Mesenchymal stem cell (in vitro differentiated cells and primary cell): ENCODE measurements at regions not wholly inside any gene's neighbourhood (a gene's known extent, or its start where the extent isn't known, plus 50 kb on each side); places are given as distances from the start of the nearest gene placed in this dataset.
A peak's percentile ranks its signal among the peaks of the same experiment; 100 is the strongest.

Experiments used
- DNase-seq: peaks from one replicate; pipeline ENCODE4 v3.0.0-alpha.2; 2013
- H2AFZ ChIP-seq: one replicate; pipeline ENCODE4 v1.6.1; 2013; ENCODE audit warnings: low read depth, mild to moderate bottlenecking, control low read depth, inconsistent platforms, low read length, moderate library complexity
- H2AK5ac ChIP-seq: 2 replicates; pipeline ENCODE4 v1.6.1; 2013; ENCODE audit warnings: low read length, moderate library complexity, mild to moderate bottlenecking, inconsistent platforms; ENCODE audit not compliant: severe bottlenecking
- H2BK120ac ChIP-seq: one replicate; pipeline ENCODE4 v1.6.1; 2013; ENCODE audit warnings: low read depth, mild to moderate bottlenecking, inconsistent platforms, low read length, moderate library complexity
- H2BK12ac ChIP-seq, 2 experiments: one replicate each; pipeline ENCODE4 v1.6.1; 2013; ENCODE audit warnings: inconsistent platforms in 2 of 2, low read length in 2 of 2, mild to moderate bottlenecking in 2 of 2, moderate library complexity in 2 of 2, control low read depth in 1 of 2
- H2BK15ac ChIP-seq: one replicate; pipeline ENCODE4 v1.6.1; 2013; ENCODE audit warnings: mild to moderate bottlenecking, low read depth, inconsistent platforms; ENCODE audit not compliant: poor library complexity, severe bottlenecking
- H2BK5ac ChIP-seq: 2 replicates; pipeline ENCODE4 v1.6.1; 2013; ENCODE audit warnings: low read depth, mild to moderate bottlenecking, low read length, control low read depth, inconsistent platforms; ENCODE audit not compliant: poor library complexity, severe bottlenecking
- H3K14ac ChIP-seq, 2 experiments: one replicate each; pipeline ENCODE4 v1.6.1; 2013; ENCODE audit warnings: inconsistent platforms in 2 of 2, low read length in 2 of 2, control low read depth in 1 of 2, mild to moderate bottlenecking in 1 of 2, moderate library complexity in 1 of 2
- H3K18ac ChIP-seq, 2 experiments: one replicate each; pipeline ENCODE4 v1.6.1; 2013; ENCODE audit warnings: inconsistent platforms in 2 of 2, low read length in 2 of 2, control low read depth in 1 of 2, low read depth in 1 of 2, mild to moderate bottlenecking in 1 of 2
- H3K23ac ChIP-seq, 2 experiments: one replicate each; pipeline ENCODE4 v1.6.1; 2013; ENCODE audit warnings: inconsistent platforms in 2 of 2, low read length in 2 of 2, mild to moderate bottlenecking in 2 of 2, moderate library complexity in 2 of 2, control low read depth in 1 of 2
- H3K27ac ChIP-seq: 2 replicates; pipeline ENCODE4 v1.5.1; 2013; ENCODE audit warnings: mild to moderate bottlenecking, moderate library complexity, low read length, control low read depth, inconsistent platforms; ENCODE audit not compliant: poor library complexity, severe bottlenecking
- H3K27me3 ChIP-seq, 2 experiments: 2 replicates each; pipeline versions ENCODE4 v1.6.1 to v1.7.0; 2013; ENCODE audit warnings: low read length in 2 of 2, mild to moderate bottlenecking in 2 of 2, moderate library complexity in 2 of 2, control low read depth in 1 of 2, inconsistent platforms in 1 of 2; ENCODE audit not compliant: control insufficient read depth in 1 of 2, insufficient read depth in 1 of 2
- H3K36me3 ChIP-seq, 2 experiments: 2 replicates each; pipeline versions ENCODE4 v1.6.1 to v1.7.0; 2013; ENCODE audit warnings: low read length in 2 of 2, control low read depth in 1 of 2, inconsistent platforms in 1 of 2, low read depth in 1 of 2, mild to moderate bottlenecking in 1 of 2; ENCODE audit not compliant: insufficient read depth in 2 of 2, control insufficient read depth in 1 of 2
- H3K4ac ChIP-seq, 2 experiments: one replicate each; pipeline ENCODE4 v1.6.1; 2013; ENCODE audit warnings: inconsistent platforms in 2 of 2, low read length in 2 of 2, mild to moderate bottlenecking in 2 of 2, moderate library complexity in 2 of 2, control low read depth in 1 of 2, low read depth in 1 of 2
- H3K4me1 ChIP-seq: 2 replicates; pipeline ENCODE4 v1.6.1; 2013; ENCODE audit warnings: low read depth, low read length, control low read depth; ENCODE audit not compliant: control insufficient read depth, insufficient read depth
- H3K4me2 ChIP-seq: 2 replicates; pipeline ENCODE4 v1.6.1; 2013; ENCODE audit warnings: low read length, mild to moderate bottlenecking, inconsistent platforms; ENCODE audit not compliant: poor library complexity, severe bottlenecking
- H3K4me3 ChIP-seq, 2 experiments: 2 replicates each; pipeline versions ENCODE4 v1.5.1 to v1.7.0; 2013; ENCODE audit warnings: low read length in 2 of 2, mild to moderate bottlenecking in 2 of 2, control low read depth in 1 of 2, low read depth in 1 of 2; ENCODE audit not compliant: insufficient read depth in 1 of 2
- H3K79me1 ChIP-seq: replicated peaks from 2 replicates; pipeline ENCODE4 v1.6.1; 2013; ENCODE audit warnings: mild to moderate bottlenecking, control low read depth, low read length, inconsistent platforms; ENCODE audit not compliant: poor library complexity, severe bottlenecking
- H3K9ac ChIP-seq: 2 replicates; pipeline ENCODE4 v1.7.0; 2013; ENCODE audit warnings: mild to moderate bottlenecking, low read length, moderate library complexity
- H3K9me3 ChIP-seq: 2 replicates; pipeline ENCODE4 v1.7.0; 2013; ENCODE audit warnings: mild to moderate bottlenecking, low read length; ENCODE audit not compliant: control insufficient read depth
- H4K8ac ChIP-seq: one replicate; pipeline ENCODE4 v1.6.1; 2013; ENCODE audit warnings: inconsistent platforms, mild to moderate bottlenecking, low read length, moderate library complexity
- H4K91ac ChIP-seq: one replicate; pipeline ENCODE4 v1.6.1; 2013; ENCODE audit warnings: mild to moderate bottlenecking, low read length, inconsistent platforms
- WGBS: methylation state at CpG from one replicate; pipeline ENCODE4 v1.1.7; 2013; ENCODE audit warnings: mixed read lengths; 5-methylcytosine and 5-hydroxymethylcytosine counted together

- H3K9me3 ChIP-seq: no peaks in the 10 kb centered on the region
- no peak overlapping the region for H2BK120ac ChIP-seq
- H3K36me3 ChIP-seq: peaks cover 0 to 3% of the 10 kb centered on the region in 2 experiments
- no peak overlapping the region for H2BK15ac ChIP-seq
- H3K27ac ChIP-seq: peak overlapping the region; percentile 35
- no peak overlapping the region for H3K23ac ChIP-seq
- no peak overlapping the region for H3K4me3 ChIP-seq
- no peak overlapping the region for H2AFZ ChIP-seq
- H3K4ac ChIP-seq: no peak overlapping the region
- no peak overlapping the region for H3K4me2 ChIP-seq
- no peak overlapping the region for H2AK5ac ChIP-seq
- H3K18ac ChIP-seq: no peak overlapping the region
- no peaks in the 10 kb centered on the region for H3K27me3 ChIP-seq
- no peaks in the 10 kb centered on the region for H3K79me1 ChIP-seq
- H4K91ac ChIP-seq: no peak overlapping the region
- WGBS: 0% methylated on average over 1 of the region's 4 CpGs
- no peak overlapping the region for H2BK5ac ChIP-seq
- H4K8ac ChIP-seq: no peak overlapping the region
- H3K14ac ChIP-seq: no peak overlapping the region
- peak; percentile 61 for DNase-seq
- peaks cover 11% of the 10 kb centered on the region for H3K4me1 ChIP-seq
- no peak overlapping the region for H3K9ac ChIP-seq
- no peak overlapping the region for H2BK12ac ChIP-seq
Observed at GRCh38 chr6:56807989-56808337, 146.9 kb upstream of the BEND6 start.

GRCh38 chr6:56807326-56807988 lies 147.4 kb upstream of the BEND6 start:
- no peak overlapping the region for H2BK12ac ChIP-seq
- no peaks in the 10 kb centered on the region for H3K79me1 ChIP-seq
- H2AFZ ChIP-seq: no peak overlapping the region
- peaks cover 0 to 3% of the 10 kb centered on the region in 2 experiments for H3K36me3 ChIP-seq
- no peak overlapping the region for H3K14ac ChIP-seq
- H3K23ac ChIP-seq: no peak overlapping the region
- no peak overlapping the region for H4K8ac ChIP-seq
- H2BK120ac ChIP-seq: no peak overlapping the region
- H2BK5ac ChIP-seq: no peak overlapping the region
- no peak overlapping the region for H3K4ac ChIP-seq
- H3K4me2 ChIP-seq: no peak overlapping the region
- H4K91ac ChIP-seq: no peak overlapping the region
- no peak overlapping the region for H2BK15ac ChIP-seq
- H3K4me3 ChIP-seq: no peak overlapping the region
- no peak overlapping the region for H3K18ac ChIP-seq
- no peaks in the 10 kb centered on the region for H3K27me3 ChIP-seq
- no peak overlapping the region for H3K9ac ChIP-seq
- peaks cover 11% of the 10 kb centered on the region for H3K4me1 ChIP-seq
- H3K27ac ChIP-seq: peak overlapping the region; percentile 5
- WGBS: 86% methylated on average over 4 of the region's 4 CpGs
- H2AK5ac ChIP-seq: no peak overlapping the region
- DNase-seq: peak; percentile 36
- no peaks in the 10 kb centered on the region for H3K9me3 ChIP-seq

GRCh38 chr6:56806368-56806767 lies 148.5 kb upstream of the BEND6 start:
- Histone ChIP-seq H3K27me3 (no peaks in the 10 kb centered on the region), H2BK15ac (no peak overlapping the region), H3K9ac (no peak overlapping the region), H3K4ac (no peak overlapping the region), H3K79me1 (no peaks in the 10 kb centered on the region), H3K23ac (no peak overlapping the region), H3K36me3 (peaks cover 0 to 3% of the 10 kb centered on the region in 2 experiments), H2AK5ac (no peak overlapping the region), H3K4me3 (no peak overlapping the region), H3K4me1 (peaks cover 11% of the 10 kb centered on the region), H3K4me2 (no peak overlapping the region), H2BK120ac (no peak overlapping the region), H2AFZ (no peak overlapping the region), H3K9me3 (no peaks in the 10 kb centered on the region), H4K8ac (no peak overlapping the region), H4K91ac (no peak overlapping the region), H2BK12ac (no peak overlapping the region), H2BK5ac (no peak overlapping the region), H3K18ac (no peak overlapping the region), H3K27ac (no peak overlapping the region), H3K14ac (no peak overlapping the region)
- no peak for DNase-seq
- WGBS: 75% methylated on average over 1 of the region's 1 CpG

- no peak overlapping the region for H4K91ac ChIP-seq
- no peak overlapping the region for H3K14ac ChIP-seq
- no peaks in the 10 kb centered on the region for H3K79me1 ChIP-seq
- H3K27ac ChIP-seq: no peak overlapping the region
- no peaks in the 10 kb centered on the region for H3K9me3 ChIP-seq
- no peak overlapping the region for H2BK5ac ChIP-seq
- H3K4me3 ChIP-seq: no peak overlapping the region
- peak overlapping the region; percentile 66 for H3K9ac ChIP-seq
- no peak overlapping the region for H2BK120ac ChIP-seq
- no CpG with 5 or more reads among the region's 1 CpG for WGBS
- no peak overlapping the region for H4K8ac ChIP-seq
- no peak overlapping the region for H3K4me2 ChIP-seq
- no peak overlapping the region for H2BK12ac ChIP-seq
- no peak overlapping the region for H2AK5ac ChIP-seq
- H3K23ac ChIP-seq: no peak overlapping the region
- H3K36me3 ChIP-seq: no peaks in the 10 kb centered on the region
- peak; percentile 40 for DNase-seq
- no peak overlapping the region for H2AFZ ChIP-seq
- H3K18ac ChIP-seq: no peak overlapping the region
- no peaks in the 10 kb centered on the region for H3K27me3 ChIP-seq
- no peak overlapping the region for H3K4ac ChIP-seq
- no peak overlapping the region for H2BK15ac ChIP-seq
- H3K4me1 ChIP-seq: peaks cover 11% of the 10 kb centered on the region
Observed at GRCh38 chr6:56804996-56805395, 149.9 kb upstream of the BEND6 start.
